Endometrium (tissue), 2 donors: ENCODE measurements at regions not wholly inside any gene's neighbourhood (a gene's known extent, or its start where the extent isn't known, plus 50 kb on each side); places are given as distances from the start of the nearest gene placed in this dataset.

Experiments used
- FAIRE-seq: peaks from 2 replicates; lab custom pipeline; 2012; peaks lifted over from hg19 to GRCh38; lab: Jason Lieb, UNC
- donor health status: control.
- donor health status: control.

GRCh38 chr2:123128951-123129350, 896.1 kb upstream of the CNTNAP5 start:
- FAIRE-seq, result no peak

GRCh38 chr2:123136419-123136818, 888.7 kb upstream of the CNTNAP5 start:
- FAIRE-seq, result no peak

GRCh38 chr2:123144082-123144481, 881.0 kb upstream of the CNTNAP5 start:
- no peak for FAIRE-seq

GRCh38 chr2:123153041-123153440, 872.0 kb upstream of the CNTNAP5 start:
- FAIRE-seq, result no peak

- no peak for FAIRE-seq
Measured at GRCh38 chr2:123154195-123154594, 870.9 kb upstream of the CNTNAP5 start.

- no peak for FAIRE-seq
Measured at GRCh38 chr2:123157016-123157415, 868.1 kb upstream of the CNTNAP5 start.

- FAIRE-seq, result no peak
Measured at GRCh38 chr2:123162400-123163016, 862.6 kb upstream of the CNTNAP5 start.

GRCh38 chr2:123163398-123163797, 861.7 kb upstream of the CNTNAP5 start:
- FAIRE-seq, result no peak

- no peak for FAIRE-seq
Measured at GRCh38 chr2:123164216-123164615, 860.9 kb upstream of the CNTNAP5 start.

GRCh38 chr2:123165616-123166015, 859.5 kb upstream of the CNTNAP5 start:
- FAIRE-seq, result no peak

GRCh38 chr2:123179526-123179925, 845.6 kb upstream of the CNTNAP5 start:
- no peak for FAIRE-seq

- FAIRE-seq, result no peak
Measured at GRCh38 chr2:123195957-123196356, 829.1 kb upstream of the CNTNAP5 start.

- no peak for FAIRE-seq
Measured at GRCh38 chr2:123200035-123200434, 825.1 kb upstream of the CNTNAP5 start.

- peak; percentile 60 for FAIRE-seq
Measured at GRCh38 chr2:123207245-123207644, 817.8 kb upstream of the CNTNAP5 start.

GRCh38 chr2:123209202-123209601, 815.9 kb upstream of the CNTNAP5 start:
- FAIRE-seq, result no peak

GRCh38 chr2:123211181-123211580, 813.9 kb upstream of the CNTNAP5 start:
- no peak for FAIRE-seq

GRCh38 chr2:123245156-123245555, 779.9 kb upstream of the CNTNAP5 start:
- FAIRE-seq, result no peak

GRCh38 chr2:123258877-123259539, 766.1 kb upstream of the CNTNAP5 start:
- FAIRE-seq, result no peak

GRCh38 chr2:123262856-123263255, 762.2 kb upstream of the CNTNAP5 start:
- no peak for FAIRE-seq

GRCh38 chr2:123283431-123283830, 741.7 kb upstream of the CNTNAP5 start:
- no peak for FAIRE-seq

GRCh38 chr2:123303731-123304130, 721.4 kb upstream of the CNTNAP5 start:
- no peak for FAIRE-seq
